ENCODE measurements at regions not wholly inside any gene's neighbourhood (a gene's known extent, or its start where the extent isn't known, plus 50 kb on each side); places are given as distances from the start of the nearest gene placed in this dataset.
"Not testable (repeated sequence)": the region's sequence is repeated elsewhere in the genome, so short reads cannot be mapped to it uniquely, and the experiment has no call there.

DNA sequence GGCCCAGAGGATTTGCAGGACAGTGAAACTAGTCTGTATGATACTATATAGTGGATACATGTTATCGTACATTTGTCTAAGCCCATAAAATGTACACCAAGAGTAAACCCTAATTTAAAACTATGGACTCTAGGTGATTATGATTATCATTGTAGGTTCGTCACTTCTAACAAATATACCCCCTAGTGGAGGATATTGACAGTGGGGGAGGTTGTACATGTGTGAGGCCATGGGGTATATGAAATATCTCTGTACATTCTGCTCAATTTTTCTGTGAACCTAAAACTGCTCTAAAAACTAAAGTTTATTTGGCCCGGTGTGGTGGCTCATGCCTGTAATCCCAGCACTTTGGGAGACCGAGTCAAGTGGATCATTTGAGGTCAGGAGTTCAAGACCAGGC lies 81.2 kb upstream of the CAB39 start:
- TF ChIP-seq, protein P1, sequence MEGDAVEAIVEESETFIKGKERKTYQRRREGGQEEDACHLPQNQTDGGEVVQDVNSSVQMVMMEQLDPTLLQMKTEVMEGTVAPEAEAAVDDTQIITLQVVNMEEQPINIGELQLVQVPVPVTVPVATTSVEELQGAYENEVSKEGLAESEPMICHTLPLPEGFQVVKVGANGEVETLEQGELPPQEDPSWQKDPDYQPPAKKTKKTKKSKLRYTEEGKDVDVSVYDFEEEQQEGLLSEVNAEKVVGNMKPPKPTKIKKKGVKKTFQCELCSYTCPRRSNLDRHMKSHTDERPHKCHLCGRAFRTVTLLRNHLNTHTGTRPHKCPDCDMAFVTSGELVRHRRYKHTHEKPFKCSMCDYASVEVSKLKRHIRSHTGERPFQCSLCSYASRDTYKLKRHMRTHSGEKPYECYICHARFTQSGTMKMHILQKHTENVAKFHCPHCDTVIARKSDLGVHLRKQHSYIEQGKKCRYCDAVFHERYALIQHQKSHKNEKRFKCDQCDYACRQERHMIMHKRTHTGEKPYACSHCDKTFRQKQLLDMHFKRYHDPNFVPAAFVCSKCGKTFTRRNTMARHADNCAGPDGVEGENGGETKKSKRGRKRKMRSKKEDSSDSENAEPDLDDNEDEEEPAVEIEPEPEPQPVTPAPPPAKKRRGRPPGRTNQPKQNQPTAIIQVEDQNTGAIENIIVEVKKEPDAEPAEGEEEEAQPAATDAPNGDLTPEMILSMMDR (IDR thresholded peaks at IDR 0.05), result no peak
- Mint-ChIP-seq H3K9me3 (no peaks in the 10 kb centered on the region), H3K27ac (no peak overlapping the region), H3K4me1 (ENCODE audit: low read depth) (peaks cover 19% of the 10 kb centered on the region), H3K27me3 (no peaks in the 10 kb centered on the region), H3K4me3 (no peak overlapping the region), H3K36me3 (ENCODE audit: low read depth) (no peaks in the 10 kb centered on the region)
- CTCF ChIA-PET, result interaction anchor here (1.2 kb wide), 1 partner anchor 167 kb away, joined by 3 read pairs; no protein-coding TSS in a partner anchor
- POLR2A ChIA-PET, result interaction anchor here (0.9 kb wide), 1 partner anchor 83 kb away, joined by 4 read pairs; no protein-coding TSS in a partner anchor
- DNase-seq (no peak), ATAC-seq (no peak)
- intact Hi-C loops (cut with micrococcal nuclease), result no loop called here

DNA sequence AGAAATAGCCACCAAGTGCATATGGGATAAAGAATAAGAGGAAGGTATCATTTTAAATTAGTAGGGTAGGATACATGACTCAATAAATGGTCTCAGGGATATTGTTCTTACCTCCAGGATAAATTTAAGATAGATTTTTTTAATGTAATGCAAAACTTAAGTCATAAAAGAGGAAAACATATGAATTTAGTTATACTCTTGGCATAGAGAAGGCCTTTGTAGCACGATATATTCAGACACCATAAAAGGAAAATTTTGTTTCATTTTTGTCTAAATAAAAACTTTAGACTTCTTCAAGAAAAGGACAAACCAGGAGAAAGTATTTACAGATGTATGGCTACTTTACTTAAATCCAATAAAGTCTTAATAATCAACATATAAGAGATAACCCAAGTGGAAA lies 78.5 kb upstream of the CAB39 start:
- Mint-ChIP-seq H3K4me3 (no peak overlapping the region), H3K4me1 (ENCODE audit: low read depth) (peaks cover 20% of the 10 kb centered on the region), H3K27me3 (no peaks in the 10 kb centered on the region), H3K9me3 (peaks cover 1% of the 10 kb centered on the region), H3K36me3 (ENCODE audit: low read depth) (peaks cover 1% of the 10 kb centered on the region), H3K27ac (peak overlapping the region; percentile 34)
- DNase-seq, result no peak
- TF ChIP-seq, protein P1 (IDR thresholded peaks at IDR 0.05), result no peak
- ChIA-PET POLR2A (no interaction called here), CTCF (interaction anchor here (0.7 to 0.8 kb wide), 2 partner anchors 164 to 372 kb away, joined by 3 read pairs; no protein-coding TSS in a partner anchor)
- intact Hi-C loops (cut with micrococcal nuclease), result no loop called here
- no peak for ATAC-seq

DNA sequence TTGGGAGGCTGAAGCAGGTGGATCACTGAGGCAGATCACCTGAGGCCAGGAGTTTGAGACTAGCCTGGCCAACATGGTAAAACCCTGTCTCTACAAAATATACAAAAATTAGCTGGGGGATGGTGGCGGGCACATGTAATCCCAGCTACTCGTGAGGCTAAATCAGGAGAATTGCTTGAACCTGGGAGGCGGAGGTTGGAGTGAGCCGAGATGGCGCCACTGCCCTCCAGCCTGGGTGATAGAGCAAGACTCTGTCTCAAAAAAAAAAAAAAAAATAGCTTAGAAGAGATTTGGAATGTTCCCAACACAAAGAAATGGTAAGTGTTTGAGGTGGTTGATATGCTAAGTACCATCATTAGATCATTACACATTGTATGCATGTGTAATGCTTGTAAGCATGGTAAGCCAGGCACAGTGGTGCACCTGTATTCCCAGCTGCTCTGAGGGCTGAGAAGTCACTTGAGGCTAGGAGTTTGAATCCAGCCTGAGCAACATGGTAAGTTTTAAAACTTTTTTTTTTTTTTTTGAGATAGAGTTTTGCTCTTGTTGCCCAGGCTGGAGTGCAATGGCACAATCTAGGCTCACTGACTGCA lies 77.8 kb upstream of the CAB39 start:
- H3K9me3 Mint-ChIP-seq; H3K27me3 Mint-ChIP-seq; H3K36me3 Mint-ChIP-seq (ENCODE audit: low read depth); DNase-seq; intact Hi-C loops (cut with micrococcal nuclease); H3K27ac Mint-ChIP-seq; H3K4me3 Mint-ChIP-seq; ATAC-seq: not testable (repeated sequence)
- peaks cover 20% of the 10 kb centered on the region for H3K4me1 Mint-ChIP-seq (ENCODE audit: low read depth)
- CTCF ChIA-PET, result interaction anchor here (0.7 to 1.2 kb wide), 2 partner anchors 12 to 373 kb away, joined by 3 to 4 read pairs; no protein-coding TSS in a partner anchor
- POLR2A ChIA-PET, result interaction anchor here (0.6 to 0.9 kb wide), 2 partner anchors 78 to 416 kb away, joined by 3 read pairs; partner anchors contain the start of gene CAB39

DNA sequence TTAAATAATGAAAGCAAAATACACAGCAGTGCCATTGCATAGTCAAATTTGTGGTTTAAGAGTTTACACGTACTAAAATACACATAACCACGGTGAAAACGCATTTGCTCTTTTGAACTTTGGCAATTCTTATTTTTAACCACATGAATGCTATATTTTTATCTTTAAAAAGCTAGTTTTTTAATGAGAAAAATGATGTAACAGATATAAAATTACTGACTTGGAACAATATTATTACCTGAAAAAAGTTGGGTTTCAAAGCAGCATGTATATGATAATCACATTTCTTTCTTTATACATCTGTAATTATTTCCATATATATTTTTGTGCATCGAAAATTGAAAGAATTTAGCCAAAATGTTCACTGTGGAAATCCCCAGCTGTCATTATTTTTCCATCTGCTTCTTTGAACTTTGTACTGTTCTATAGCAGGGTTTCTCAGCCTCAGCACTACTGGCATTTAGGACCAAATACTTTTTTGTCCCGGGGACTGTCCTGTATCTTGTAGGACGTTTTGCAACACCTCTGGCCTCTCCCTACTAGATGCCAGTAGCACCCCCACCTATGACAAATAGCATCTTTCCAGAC lies 75.9 kb upstream of the CAB39 start:
- Mint-ChIP-seq H3K4me1 (ENCODE audit: low read depth) (peaks cover 23% of the 10 kb centered on the region), H3K27me3 (no peaks in the 10 kb centered on the region), H3K9me3 (peaks cover 1% of the 10 kb centered on the region), H3K36me3 (ENCODE audit: low read depth) (peaks cover 1% of the 10 kb centered on the region), H3K27ac (peak overlapping the region; percentile 87), H3K4me3 (no peak overlapping the region)
- intact Hi-C loops (cut with micrococcal nuclease), result no loop called here
- POLR2A ChIA-PET, result interaction anchor here (0.9 kb wide), 2 partner anchors 22 to 157 kb away, joined by 3 to 4 read pairs; no protein-coding TSS in a partner anchor
- TF ChIP-seq, protein P1 (IDR thresholded peaks at IDR 0.05), result no peak
- ATAC-seq (peak; percentile 75), DNase-seq (peak; percentile 31)
- CTCF ChIA-PET, result interaction anchor here (0.9 to 1.9 kb wide), 4 partner anchors 10 to 162 kb away, joined by 3 to 5 read pairs (median 4); no protein-coding TSS in a partner anchor

DNA sequence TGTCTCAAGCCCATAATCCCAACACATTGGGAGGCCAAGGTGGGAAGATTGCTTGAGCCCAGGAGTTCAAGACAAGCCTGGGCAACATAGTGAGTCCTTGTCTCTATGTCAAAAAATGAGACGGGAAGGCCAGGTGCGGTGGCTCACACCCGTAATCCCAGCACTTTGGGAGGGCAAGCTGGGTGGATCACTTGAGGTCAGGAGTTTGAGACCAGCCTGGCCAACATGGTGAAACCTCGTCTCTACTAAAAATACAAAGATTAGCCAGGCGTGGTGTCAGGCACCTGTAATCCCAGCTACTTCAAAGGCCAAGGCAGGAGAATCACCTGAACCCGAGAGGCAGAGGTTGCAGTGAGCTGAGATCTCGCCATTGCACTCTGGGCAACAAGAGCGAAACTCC lies 75.2 kb upstream of the CAB39 start:
- ATAC-seq; H3K9me3 Mint-ChIP-seq; H3K27me3 Mint-ChIP-seq; H3K4me3 Mint-ChIP-seq; H3K36me3 Mint-ChIP-seq (ENCODE audit: low read depth); intact Hi-C loops (cut with micrococcal nuclease); DNase-seq: not testable (repeated sequence)
- ChIA-PET CTCF (interaction anchor here (1.3 to 1.9 kb wide), 2 partner anchors 23 to 25 kb away, joined by 3 to 5 read pairs; no protein-coding TSS in a partner anchor), POLR2A (interaction anchor here (0.9 to 1.1 kb wide), 2 partner anchors 17 to 21 kb away, joined by 3 read pairs; no protein-coding TSS in a partner anchor)
- peak overlapping the region; percentile 87 for H3K27ac Mint-ChIP-seq
- H3K4me1 Mint-ChIP-seq (ENCODE audit: low read depth), result peaks cover 29% of the 10 kb centered on the region

Data from activated CD8-positive, alpha-beta T cell treated with anti-CD3 and anti-CD28 coated beads for 36 hours (primary cell).